GM12872 (cell line): ENCODE measurements at regions not wholly inside any gene's neighbourhood (a gene's known extent, or its start where the extent isn't known, plus 50 kb on each side); places are given as distances from the start of the nearest gene placed in this dataset.

Source experiments
- CTCF ChIP-seq: IDR thresholded peaks from 3 replicates; pipeline ENCODE4 v1.5.1; 2011; ENCODE audit warnings: low read depth, mild to moderate bottlenecking, low read length, moderate library complexity; ENCODE audit not compliant: insufficient read depth

GRCh38 chr10:44827431-44828006 is 83.6 kb upstream of the TMEM72 start:
- TF ChIP-seq CTCF = no peak

- no peak for TF ChIP-seq CTCF
These were observed 82.5 kb upstream of the TMEM72 start for GRCh38 chr10:44828508-44829142.

GRCh38 chr10:44829426-44829825 is 81.7 kb upstream of the TMEM72 start:
- TF ChIP-seq CTCF = no peak

- TF ChIP-seq CTCF = no peak
These were observed 81.1 kb upstream of the TMEM72 start for GRCh38 chr10:44830022-44830421.

- no peak for TF ChIP-seq CTCF
These were observed 79.6 kb upstream of the TMEM72 start for GRCh38 chr10:44831581-44831980.

GRCh38 chr10:44832595-44833390 is 78.3 kb upstream of the TMEM72 start:
- no peak for TF ChIP-seq CTCF

- TF ChIP-seq CTCF = no peak
These were observed 77.0 kb upstream of the TMEM72 start for GRCh38 chr10:44834131-44834530.
